ENCODE measurements at regions not wholly inside any gene's neighbourhood (a gene's known extent, or its start where the extent isn't known, plus 50 kb on each side); places are given as distances from the start of the nearest gene placed in this dataset.

- ChIA-PET POLR2A (no interaction called here), SMC1A (ENCODE audit: uncharacterized antibody, unreplicated experiment) (no interaction called here), RAD21 (ENCODE audit: unreplicated experiment) (no interaction called here), CTCF (no interaction called here)
- BruUV-seq (replicated peaks): no TSS peak
- H3K9ac ChIP-seq (ENCODE audit: control insufficient read depth, insufficient read depth, low read length): no peak overlapping the region
- H3K36me3 ChIP-seq (ENCODE audit: control insufficient read depth in 2 of 2, insufficient read depth in 2 of 2, low read length in 1 of 2): no peaks in the 10 kb centered on the region
- H3K4me1 ChIP-seq (ENCODE audit: control insufficient read depth, insufficient read depth, low read length): no peaks in the 10 kb centered on the region
- ATAC-seq (no peak), DNase-seq (ENCODE audit: low read depth, low spot score) (no peak), FAIRE-seq (no peak)
- no peak overlapping the region for H3K27ac ChIP-seq (ENCODE audit: control insufficient read depth, insufficient read depth)
- H2AFZ ChIP-seq (ENCODE audit: control insufficient read depth, low read depth, low read length): no peak overlapping the region
- in situ Hi-C loops (cut with MboI): no loop called here
- H3K27me3 ChIP-seq (replicated peaks in 1 of 2; ENCODE audit: control insufficient read depth in 2 of 2, insufficient read depth in 2 of 2, low read length in 1 of 2): no peaks in the 10 kb centered on the region
- H3K4me3 ChIP-seq: no peak overlapping the region
- intact Hi-C loops (cut with micrococcal nuclease; ENCODE audit: unreplicated experiment): no loop called here
- no peak overlapping the region for H3K4me2 ChIP-seq (ENCODE audit: control insufficient read depth, insufficient read depth)
- TF ChIP-seq ZBTB40 (IDR thresholded peaks at IDR 0.05; ENCODE audit: borderline replicate concordance) (no peak), IKZF1 (conservative IDR thresholded peaks at IDR 0.05) (no peak), ZNF384 (IDR thresholded peaks at IDR 0.05; ENCODE audit: borderline replicate concordance, low read depth, low read length) (no peak), TCF3 (IDR thresholded peaks at IDR 0.05; ENCODE audit: borderline replicate concordance, insufficient read depth, low read depth, low read length) (no peak), BCLAF1 (IDR thresholded peaks at IDR 0.05) (no peak), ZNF207 (IDR thresholded peaks at IDR 0.05; ENCODE audit: borderline replicate concordance) (no peak), SIN3A (IDR thresholded peaks at IDR 0.05; ENCODE audit: low read depth, low read length) (no peak)
- no peaks in the 10 kb centered on the region for H3K9me3 ChIP-seq (replicated peaks; ENCODE audit: control insufficient read depth, insufficient read depth, low read length)
- no peaks in the 10 kb centered on the region for H3K79me2 ChIP-seq (ENCODE audit: control insufficient read depth, insufficient read depth, low read length)
- H4K20me1 ChIP-seq (ENCODE audit: control insufficient read depth, insufficient read depth): no peaks in the 10 kb centered on the region
These were observed 383.0 kb upstream of the TMEFF2 start for GRCh38 chr2:192577706-192578105.

Data from GM12878 (cell line).